Ishikawa (cell line): ENCODE measurements at regions not wholly inside any gene's neighbourhood (a gene's known extent, or its start where the extent isn't known, plus 50 kb on each side); places are given as distances from the start of the nearest gene placed in this dataset.

Experiments used
- CEBPB ChIP-seq: IDR thresholded peaks from 2 replicates; pipeline ENCODE4 v1.6.1; 2012
- CREB1 ChIP-seq: IDR thresholded peaks from 2 replicates; pipeline ENCODE4 v1.6.1; 2012; ENCODE audit warnings: low read depth
- EGR1 ChIP-seq: IDR thresholded peaks from 2 replicates; pipeline ENCODE4 v1.6.1; 2012
- EP300 ChIP-seq: IDR thresholded peaks from 2 replicates; pipeline ENCODE4 v1.6.1; 2012; ENCODE audit warnings: borderline replicate concordance
- FOXM1 ChIP-seq: IDR thresholded peaks from 2 replicates; pipeline ENCODE4 v1.6.1; 2012; ENCODE audit warnings: low read depth, borderline replicate concordance
- MAX ChIP-seq: IDR thresholded peaks from 2 replicates; pipeline ENCODE4 v1.6.1; 2012
- NFIC ChIP-seq: IDR thresholded peaks from 2 replicates; pipeline ENCODE4 v1.6.1; 2012
- RAD21 ChIP-seq: IDR thresholded peaks from 2 replicates; pipeline ENCODE4 v1.6.1; 2012; ENCODE audit warnings: low read depth
- TAF1 ChIP-seq: IDR thresholded peaks from 2 replicates; pipeline ENCODE4 v1.6.1; 2012; ENCODE audit warnings: low read depth, mild to moderate bottlenecking
- TCF12 ChIP-seq: IDR thresholded peaks from 2 replicates; pipeline ENCODE4 v1.6.1; 2012; ENCODE audit warnings: low read depth
- TEAD4 ChIP-seq: IDR thresholded peaks from 2 replicates; pipeline ENCODE4 v1.6.1; 2012
- YY1 ChIP-seq: IDR thresholded peaks from 2 replicates; pipeline ENCODE4 v1.6.1; 2012; ENCODE audit warnings: low read depth
- ZBTB7A ChIP-seq: IDR thresholded peaks from 2 replicates; pipeline ENCODE4 v1.6.1; 2012; ENCODE audit warnings: low read depth
- TF ChIP-seq, protein P1 (sequence below): IDR thresholded peaks from 2 replicates; pipeline ENCODE4 v1.6.1; 2012
- TF ChIP-seq, protein P2 (sequence below): IDR thresholded peaks from 2 replicates; pipeline ENCODE4 v1.6.1; 2012; ENCODE audit warnings: low read depth, mild to moderate bottlenecking

DNA sequence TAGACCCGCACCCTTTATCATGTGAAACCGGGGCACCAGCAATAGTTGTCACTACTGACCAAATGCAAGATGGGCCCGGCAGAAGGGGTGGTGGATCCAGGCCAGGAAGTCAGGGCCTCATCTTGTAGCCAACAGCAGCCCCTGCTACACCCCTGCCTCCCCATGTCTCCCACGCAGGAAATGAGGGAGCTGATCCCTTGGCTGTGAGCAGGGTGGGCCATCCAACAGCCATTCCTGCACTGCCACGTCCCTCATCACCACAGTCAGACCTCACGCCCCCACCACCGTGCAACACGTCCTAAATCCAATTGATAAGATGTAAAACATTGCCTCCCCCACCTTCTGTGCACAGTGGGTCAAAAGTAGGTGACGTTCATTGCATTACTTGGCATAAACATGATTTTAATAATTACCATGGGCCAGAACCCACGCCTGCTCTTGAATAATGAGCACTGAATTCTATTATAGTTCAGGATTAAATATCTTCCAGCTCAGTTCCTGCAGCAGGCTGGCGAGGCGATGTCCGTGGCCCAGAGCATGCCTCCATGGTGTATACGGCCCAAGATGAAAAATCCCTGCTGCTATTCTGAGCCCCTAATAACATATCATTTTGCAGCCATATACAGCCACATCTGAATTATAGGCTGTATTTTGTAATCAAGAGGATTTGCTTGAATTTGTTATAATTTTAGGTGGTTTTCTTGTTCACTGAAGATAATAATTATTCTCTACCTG lies 1373.8 kb downstream of the BRD1 start:
- TF ChIP-seq TEAD4 (no peak), YY1 (no peak), EGR1 (no peak), FOXM1 (no peak), MAX (no peak), CEBPB (no peak), TCF12 (no peak), EP300 (no peak), RAD21 (no peak), NFIC (no peak), ZBTB7A (no peak), CREB1 (no peak)
- TF ChIP-seq, protein P1, sequence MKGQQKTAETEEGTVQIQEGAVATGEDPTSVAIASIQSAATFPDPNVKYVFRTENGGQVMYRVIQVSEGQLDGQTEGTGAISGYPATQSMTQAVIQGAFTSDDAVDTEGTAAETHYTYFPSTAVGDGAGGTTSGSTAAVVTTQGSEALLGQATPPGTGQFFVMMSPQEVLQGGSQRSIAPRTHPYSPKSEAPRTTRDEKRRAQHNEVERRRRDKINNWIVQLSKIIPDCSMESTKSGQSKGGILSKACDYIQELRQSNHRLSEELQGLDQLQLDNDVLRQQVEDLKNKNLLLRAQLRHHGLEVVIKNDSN = no peak
- TF ChIP-seq, protein P2, sequence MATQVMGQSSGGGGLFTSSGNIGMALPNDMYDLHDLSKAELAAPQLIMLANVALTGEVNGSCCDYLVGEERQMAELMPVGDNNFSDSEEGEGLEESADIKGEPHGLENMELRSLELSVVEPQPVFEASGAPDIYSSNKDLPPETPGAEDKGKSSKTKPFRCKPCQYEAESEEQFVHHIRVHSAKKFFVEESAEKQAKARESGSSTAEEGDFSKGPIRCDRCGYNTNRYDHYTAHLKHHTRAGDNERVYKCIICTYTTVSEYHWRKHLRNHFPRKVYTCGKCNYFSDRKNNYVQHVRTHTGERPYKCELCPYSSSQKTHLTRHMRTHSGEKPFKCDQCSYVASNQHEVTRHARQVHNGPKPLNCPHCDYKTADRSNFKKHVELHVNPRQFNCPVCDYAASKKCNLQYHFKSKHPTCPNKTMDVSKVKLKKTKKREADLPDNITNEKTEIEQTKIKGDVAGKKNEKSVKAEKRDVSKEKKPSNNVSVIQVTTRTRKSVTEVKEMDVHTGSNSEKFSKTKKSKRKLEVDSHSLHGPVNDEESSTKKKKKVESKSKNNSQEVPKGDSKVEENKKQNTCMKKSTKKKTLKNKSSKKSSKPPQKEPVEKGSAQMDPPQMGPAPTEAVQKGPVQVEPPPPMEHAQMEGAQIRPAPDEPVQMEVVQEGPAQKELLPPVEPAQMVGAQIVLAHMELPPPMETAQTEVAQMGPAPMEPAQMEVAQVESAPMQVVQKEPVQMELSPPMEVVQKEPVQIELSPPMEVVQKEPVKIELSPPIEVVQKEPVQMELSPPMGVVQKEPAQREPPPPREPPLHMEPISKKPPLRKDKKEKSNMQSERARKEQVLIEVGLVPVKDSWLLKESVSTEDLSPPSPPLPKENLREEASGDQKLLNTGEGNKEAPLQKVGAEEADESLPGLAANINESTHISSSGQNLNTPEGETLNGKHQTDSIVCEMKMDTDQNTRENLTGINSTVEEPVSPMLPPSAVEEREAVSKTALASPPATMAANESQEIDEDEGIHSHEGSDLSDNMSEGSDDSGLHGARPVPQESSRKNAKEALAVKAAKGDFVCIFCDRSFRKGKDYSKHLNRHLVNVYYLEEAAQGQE = no peak

- no peak for TF ChIP-seq EP300
Measured at GRCh38 chr22:48453171-48453570, 1374.5 kb downstream of the BRD1 start.

GRCh38 chr22:48452766-48453165 lies 1374.9 kb downstream of the BRD1 start:
- TF ChIP-seq CREB1 = no peak
- no peak for TF ChIP-seq FOXM1
- TF ChIP-seq, protein P2 = no peak
- TF ChIP-seq, protein P1 = no peak
- TF ChIP-seq TCF12 = no peak
- TF ChIP-seq MAX = no peak
- no peak for TF ChIP-seq TEAD4
- no peak for TF ChIP-seq RAD21
- no peak for TF ChIP-seq CEBPB
- no peak for TF ChIP-seq YY1
- TF ChIP-seq TAF1 = no peak
- no peak for TF ChIP-seq ZBTB7A

- TF ChIP-seq CEBPB = no peak
- no peak for TF ChIP-seq ZBTB7A
- no peak for TF ChIP-seq TCF12
- no peak for TF ChIP-seq FOXM1
- no peak for TF ChIP-seq YY1
- TF ChIP-seq, protein P2 = no peak
- TF ChIP-seq EP300 = no peak
Measured at GRCh38 chr22:48451891-48452290, 1375.8 kb downstream of the BRD1 start.

DNA sequence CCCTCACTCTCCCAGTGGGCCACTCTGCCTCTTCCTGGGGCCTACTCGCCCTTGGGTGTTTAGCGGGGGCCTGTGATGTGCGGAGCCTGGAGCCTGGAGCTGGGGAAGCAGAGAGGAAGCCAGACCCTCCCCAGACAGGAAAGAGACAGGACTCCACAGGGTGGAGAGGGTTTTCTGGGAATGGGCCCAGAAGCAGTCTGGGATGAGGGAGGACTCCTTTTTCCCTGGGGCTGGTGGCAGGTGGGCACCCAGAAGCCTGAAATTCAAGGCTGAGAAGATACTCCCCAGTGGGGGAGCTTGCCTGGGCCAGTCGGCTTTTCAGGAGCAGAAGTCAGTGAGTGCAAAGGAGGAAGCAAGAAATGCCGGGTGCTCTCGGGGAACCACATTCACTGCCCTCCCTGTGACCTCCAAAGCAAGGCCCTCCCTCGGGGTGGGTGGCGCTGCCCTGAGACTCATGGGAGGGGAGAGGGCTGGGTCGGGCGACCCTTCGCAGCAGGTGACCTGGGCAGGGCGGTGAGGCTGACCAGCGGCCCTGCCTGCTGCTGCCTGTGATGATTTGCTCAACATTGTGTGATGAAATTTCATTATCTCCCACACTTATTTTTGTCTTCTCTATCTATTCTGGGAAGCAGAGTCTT lies 1377.4 kb downstream of the BRD1 start:
- no peak for TF ChIP-seq CEBPB
- TF ChIP-seq, protein P2 = no peak
- TF ChIP-seq EGR1 = no peak
- TF ChIP-seq FOXM1 = no peak
- no peak for TF ChIP-seq YY1
- TF ChIP-seq, protein P1 = no peak
- no peak for TF ChIP-seq TCF12
- TF ChIP-seq TEAD4 = no peak
- no peak for TF ChIP-seq MAX
- no peak for TF ChIP-seq NFIC
- no peak for TF ChIP-seq TAF1
- no peak for TF ChIP-seq ZBTB7A
- no peak for TF ChIP-seq EP300
- no peak for TF ChIP-seq CREB1
- no peak for TF ChIP-seq RAD21
